ENCODE measurements at regions not wholly inside any gene's neighbourhood (a gene's known extent, or its start where the extent isn't known, plus 50 kb on each side); places are given as distances from the start of the nearest gene placed in this dataset.

GRCh38 chr5:19058216-19058615 lies 929.8 kb downstream of the CDH18 start:
- no peak overlapping the region for H2BK120ac ChIP-seq (replicated peaks; ENCODE audit: low read depth, low read length)
- H4K8ac ChIP-seq (ENCODE audit: extremely low read depth, insufficient read depth, low read length): no peak overlapping the region
- 0 out of 2 replicates have a peak overlapping the region, but pooled peaks have one; percentile 6 for H2AFZ ChIP-seq (ENCODE audit: low read length)
- H3K27me3 ChIP-seq (replicated peaks in 1 of 4; ENCODE audit: control insufficient read depth in 3 of 4, extremely low read depth in 1 of 4, insufficient read depth in 3 of 4, low read length in 3 of 4): peaks cover 0 to 3% (median 0%) of the 10 kb centered on the region in 4 experiments; a peak in 1 of 7 replicates
- H3K79me2 ChIP-seq (ENCODE audit: control insufficient read depth in 1 of 2, insufficient read depth in 2 of 2, low read length in 2 of 2): no peaks in the 10 kb centered on the region
- H3K9me3 ChIP-seq (ENCODE audit: insufficient read depth in 2 of 2, low read depth in 1 of 2, low read length in 1 of 2): no peaks in the 10 kb centered on the region
- no peak overlapping the region for H3K18ac ChIP-seq (ENCODE audit: extremely low read depth, low read length)
- ChIA-PET POLR2A (ENCODE audit: partially characterized antibody) (no interaction called here), CTCF (ENCODE audit: partially characterized antibody) (interaction anchor here (1.6 kb wide), 1 partner anchor 9 kb away, joined by 5 read pairs; no protein-coding TSS in a partner anchor)
- no peak for FAIRE-seq
- H2BK5ac ChIP-seq (ENCODE audit: low read depth, low read length): no peak overlapping the region
- no peak overlapping the region for H4K5ac ChIP-seq (ENCODE audit: insufficient read length, low read depth, low read length)
- H3K4me2 ChIP-seq (ENCODE audit: insufficient read depth in 1 of 2, low read depth in 2 of 2, low read length in 2 of 2): no peak overlapping the region
- H3K27ac ChIP-seq (ENCODE audit: low read depth, low read length): no peak overlapping the region
- H3K4me1 ChIP-seq (replicated peaks in 1 of 4; ENCODE audit: control insufficient read depth in 3 of 4, insufficient read depth in 4 of 4, low read length in 3 of 4): no peaks in the 10 kb centered on the region
- no peak overlapping the region for H3K4me3 ChIP-seq (ENCODE audit: extremely low read depth in 1 of 4, insufficient read depth in 2 of 4, low read depth in 3 of 4, low read length in 4 of 4)
- no peaks in the 10 kb centered on the region for H3K23me2 ChIP-seq (ENCODE audit: low read depth, low read length)
- no peak for TF ChIP-seq POLR2A (IDR thresholded peaks at IDR 0.05; ENCODE audit: control extremely low read depth in 1 of 2, low read depth in 2 of 2, low read length in 2 of 2)
- TF ChIP-seq RNF2 (IDR thresholded peaks at IDR 0.05; ENCODE audit: borderline replicate concordance, low read depth, low read length, missing control alignments, poor library complexity, severe bottlenecking): no peak
- no peak for TF ChIP-seq TAF7 (optimal IDR thresholded peaks at IDR 0.05; ENCODE audit: borderline replicate concordance, low read depth, low read length)
- no peak for TF ChIP-seq GABPA (IDR thresholded peaks at IDR 0.05; ENCODE audit: borderline replicate concordance, insufficient read depth, low read length)
- no peak for TF ChIP-seq BACH1 (IDR thresholded peaks at IDR 0.05; ENCODE audit: low read length)
- no peak for TF ChIP-seq HDAC6 (IDR thresholded peaks at IDR 0.05; ENCODE audit: low read depth, low read length)
- TF ChIP-seq NANOG (IDR thresholded peaks at IDR 0.05; ENCODE audit: insufficient read depth, low read depth, low read length, poor library complexity, severe bottlenecking): no peak
- TF ChIP-seq EGR1 (IDR thresholded peaks at IDR 0.05; ENCODE audit: borderline replicate concordance, low read depth, low read length): no peak
- TF ChIP-seq KDM5A (IDR thresholded peaks at IDR 0.05; ENCODE audit: low read length): no peak
- TF ChIP-seq CREB1 (IDR thresholded peaks at IDR 0.05): no peak
- no peak for TF ChIP-seq ATF3 (IDR thresholded peaks at IDR 0.05; ENCODE audit: insufficient read depth, low read depth, low read length)
- no peaks in the 10 kb centered on the region for H3K36me3 ChIP-seq (ENCODE audit: control insufficient read depth in 2 of 4, insufficient read depth in 4 of 4, low read length in 3 of 4)
- no peak overlapping the region for H2BK15ac ChIP-seq (ENCODE audit: low read length)
- no peak overlapping the region for H2AK5ac ChIP-seq (ENCODE audit: low read depth, low read length)
- no peaks in the 10 kb centered on the region for H3K79me1 ChIP-seq (ENCODE audit: low read depth, low read length)
- no peak overlapping the region for H3K14ac ChIP-seq (ENCODE audit: insufficient read length)
- no peak overlapping the region for H3K9ac ChIP-seq (replicated peaks in 1 of 4; ENCODE audit: extremely low read depth in 1 of 4, low read depth in 3 of 4, low read length in 3 of 4)
- no peaks in the 10 kb centered on the region for H4K20me1 ChIP-seq (replicated peaks in 1 of 2; ENCODE audit: control insufficient read depth in 1 of 2, insufficient read depth in 2 of 2, low read length in 2 of 2)
- no peak overlapping the region for H2BK12ac ChIP-seq (ENCODE audit: low read depth, low read length)
- H3K4ac ChIP-seq (replicated peaks; ENCODE audit: insufficient read length, low read depth, low read length): no peak overlapping the region
- DNase-seq (ENCODE audit: low read depth in 1 of 2, low spot score in 2 of 2): no peak
- H2BK20ac ChIP-seq (ENCODE audit: low read length): no peak overlapping the region
- H4K91ac ChIP-seq (replicated peaks; ENCODE audit: insufficient read length, low read length): no peak overlapping the region
- H3K23ac ChIP-seq (ENCODE audit: insufficient read length): no peak overlapping the region
- 91% methylated on average over 2 of the region's 2 CpGs; no CpG with 5 or more reads in 1 of the 2 experiments for WGBS, 2 experiments (ENCODE audit: extremely low coverage in 1 of 2, insufficient coverage in 1 of 2, insufficient read length in 1 of 2, insufficient replicate concordance in 2 of 2, low coverage in 1 of 2, low lambda C conversion rate in 2 of 2, missing lambda C conversion rate in 1 of 2)
- no peak overlapping the region for H3K56ac ChIP-seq (replicated peaks; ENCODE audit: insufficient read length, low read depth, low read length)

All from H1 (cell line).